SK-N-MC (cell line): ENCODE measurements at regions not wholly inside any gene's neighbourhood (a gene's known extent, or its start where the extent isn't known, plus 50 kb on each side); places are given as distances from the start of the nearest gene placed in this dataset.

Source experiments
- DNase-seq: peaks from one replicate; pipeline ENCODE4 v3.0.0-alpha.2; 2011; ENCODE audit warnings: low read depth, low spot score
- H3K27ac ChIP-seq: fragments of 200-600 bp; sonication (generic); 2 replicates; pipeline ENCODE4 v1.5.1; 2016; ENCODE audit warnings: mixed run types
- H3K36me3 ChIP-seq: fragments of 200-600 bp; sonication (generic); 2 replicates; pipeline ENCODE4 v1.6.1; 2017; ENCODE audit warnings: antibody characterized with exemption, low read length, mixed read lengths; ENCODE audit not compliant: insufficient read depth
- H3K4me3 ChIP-seq: fragments of 200-600 bp; sonication (generic); 2 replicates; pipeline ENCODE4 v1.5.1; 2016
- H3K9ac ChIP-seq: fragments of 200-600 bp; sonication (generic); 2 replicates; pipeline ENCODE4 v1.8.0; 2017; ENCODE audit warnings: mixed run types, mixed read lengths; ENCODE audit not compliant: insufficient read length
- H3K9me3 ChIP-seq: fragments of 200-600 bp; sonication (generic); 2 replicates; pipeline ENCODE4 v1.6.1; 2017; ENCODE audit warnings: low read depth, mild to moderate bottlenecking, antibody characterized with exemption, low read length, moderate library complexity, mixed read lengths
- EZH2 ChIP-seq: fragments of 200-600 bp; sonication (generic); IDR thresholded peaks from one replicate; pipeline ENCODE4 v1.6.1; 2017; ENCODE audit warnings: antibody characterized with exemption
- FOXP2 ChIP-seq: optimal IDR thresholded peaks from 2 replicates; pipeline ENCODE3; 2011; ENCODE audit warnings: mild to moderate bottlenecking, moderate library complexity; ENCODE audit not compliant: insufficient read depth; ENCODE audit errors: extremely low read length, control extremely low read depth
- POLR2AphosphoS5 ChIP-seq: IDR thresholded peaks from 2 replicates; pipeline ENCODE4 v1.6.1; 2012; ENCODE audit warnings: mild to moderate bottlenecking, low read depth, low read length, borderline replicate concordance

GRCh38 chr1:84753516-84754385 lies 63.5 kb upstream of the SSX2IP start:
- Histone ChIP-seq H3K36me3 (no peaks in the 10 kb centered on the region), H3K9me3 (no peaks in the 10 kb centered on the region), H3K27ac (no peak overlapping the region), H3K4me3 (no peak overlapping the region), H3K9ac (no peak overlapping the region)
- DNase-seq = peak; percentile 24
- TF ChIP-seq POLR2AphosphoS5 = no peak
- no peak for TF ChIP-seq EZH2
- no peak for TF ChIP-seq FOXP2

GRCh38 chr1:84750110-84750730 lies 60.0 kb upstream of the SSX2IP start:
- Histone ChIP-seq H3K36me3 (no peaks in the 10 kb centered on the region), H3K9ac (no peak overlapping the region), H3K9me3 (no peaks in the 10 kb centered on the region), H3K4me3 (no peak overlapping the region), H3K27ac (no peak overlapping the region)
- DNase-seq = no peak
- TF ChIP-seq FOXP2 (no peak), POLR2AphosphoS5 (no peak), EZH2 (no peak)

- Histone ChIP-seq H3K4me3 (no peak overlapping the region), H3K9ac (no peak overlapping the region), H3K27ac (no peak overlapping the region), H3K9me3 (no peaks in the 10 kb centered on the region), H3K36me3 (no peaks in the 10 kb centered on the region)
- TF ChIP-seq POLR2AphosphoS5 (no peak), FOXP2 (no peak), EZH2 (no peak)
- no peak for DNase-seq
Measured at GRCh38 chr1:84749427-84749826, 59.2 kb upstream of the SSX2IP start.

GRCh38 chr1:84748364-84748763 lies 58.1 kb upstream of the SSX2IP start:
- Histone ChIP-seq H3K36me3 (no peaks in the 10 kb centered on the region), H3K9ac (no peak overlapping the region), H3K4me3 (no peak overlapping the region), H3K27ac (no peak overlapping the region), H3K9me3 (no peaks in the 10 kb centered on the region)
- DNase-seq = no peak
- TF ChIP-seq POLR2AphosphoS5 (no peak), FOXP2 (no peak), EZH2 (no peak)

- DNase-seq = no peak
- H3K9me3 ChIP-seq = no peaks in the 10 kb centered on the region
- no peak overlapping the region for H3K27ac ChIP-seq
- no peak overlapping the region for H3K4me3 ChIP-seq
- no peak overlapping the region for H3K9ac ChIP-seq
- TF ChIP-seq POLR2AphosphoS5 (no peak), FOXP2 (no peak), EZH2 (no peak)
- no peaks in the 10 kb centered on the region for H3K36me3 ChIP-seq
Measured at GRCh38 chr1:84745857-84746256, 55.6 kb upstream of the SSX2IP start.

GRCh38 chr1:84743896-84744295 lies 53.6 kb upstream of the SSX2IP start:
- TF ChIP-seq POLR2AphosphoS5 (no peak), FOXP2 (no peak)
- no peak overlapping the region for H3K9ac ChIP-seq
- no peak overlapping the region for H3K4me3 ChIP-seq
- H3K9me3 ChIP-seq = no peaks in the 10 kb centered on the region
- H3K27ac ChIP-seq = no peak overlapping the region
- no peak for DNase-seq
- no peaks in the 10 kb centered on the region for H3K36me3 ChIP-seq

- DNase-seq = no peak
- Histone ChIP-seq H3K36me3 (no peaks in the 10 kb centered on the region), H3K9me3 (no peaks in the 10 kb centered on the region), H3K27ac (no peak overlapping the region), H3K9ac (no peak overlapping the region), H3K4me3 (no peak overlapping the region)
- TF ChIP-seq FOXP2 = no peak
- TF ChIP-seq POLR2AphosphoS5 = no peak
- TF ChIP-seq EZH2 = no peak
Measured at GRCh38 chr1:84742653-84743052, 52.4 kb upstream of the SSX2IP start.

- TF ChIP-seq EZH2 (no peak), FOXP2 (no peak), POLR2AphosphoS5 (no peak)
- Histone ChIP-seq H3K9me3 (no peaks in the 10 kb centered on the region), H3K9ac (no peak overlapping the region), H3K27ac (no peak overlapping the region), H3K4me3 (no peak overlapping the region), H3K36me3 (no peaks in the 10 kb centered on the region)
- no peak for DNase-seq
Measured at GRCh38 chr1:84740050-84740714, 49.9 kb upstream of the SSX2IP start.
